ENCODE measurements at regions not wholly inside any gene's neighbourhood (a gene's known extent, or its start where the extent isn't known, plus 50 kb on each side); places are given as distances from the start of the nearest gene placed in this dataset.

GRCh38 chr21:20617130-20617529 lies 381.1 kb upstream of the NCAM2 start:
- TF ChIP-seq FOXK2 (IDR thresholded peaks at IDR 0.05) = no peak
- TF ChIP-seq TARDBP (IDR thresholded peaks at IDR 0.05) = no peak

Measured in HEK293T (cell line).